ENCODE measurements at regions not wholly inside any gene's neighbourhood (a gene's known extent, or its start where the extent isn't known, plus 50 kb on each side); places are given as distances from the start of the nearest gene placed in this dataset.

- Histone ChIP-seq H3K9ac (ENCODE audit: low read depth, low read length) (no peak overlapping the region), H3K4me1 (ENCODE audit: insufficient read depth, low read length) (peaks cover under 1% of the 10 kb centered on the region; the same call in 1 of the 2 replicates), H3K9me3 (ENCODE audit: control insufficient read depth, insufficient read depth, low read length) (no peaks in the 10 kb centered on the region), H3K36me3 (ENCODE audit: insufficient read depth, low read length) (0 out of 2 replicates have a peak, but pooled peaks cover under 1% of the 10 kb centered on the region)
Observed at GRCh38 chr3:18779704-18780103, 354.6 kb upstream of the SATB1 start.

- H3K4me1 ChIP-seq (ENCODE audit: insufficient read depth, low read length) = peaks cover 3% of the 10 kb centered on the region; the same call in 1 of the 2 replicates
- no peak overlapping the region for H3K9ac ChIP-seq (ENCODE audit: low read depth, low read length)
- H3K36me3 ChIP-seq (ENCODE audit: insufficient read depth, low read length) = 0 out of 2 replicates have a peak, but pooled peaks cover 2% of the 10 kb centered on the region
Observed at GRCh38 chr3:18778598-18778997, 353.5 kb upstream of the SATB1 start.

GRCh38 chr3:18778094-18778493 is 353.0 kb upstream of the SATB1 start:
- Histone ChIP-seq H3K9me3 (ENCODE audit: control insufficient read depth, insufficient read depth, low read length) (no peaks in the 10 kb centered on the region), H3K9ac (ENCODE audit: low read depth, low read length) (no peak overlapping the region), H3K36me3 (ENCODE audit: insufficient read depth, low read length) (0 out of 2 replicates have a peak, but pooled peaks cover 2% of the 10 kb centered on the region), H3K4me1 (ENCODE audit: insufficient read depth, low read length) (peaks cover 3% of the 10 kb centered on the region; the same call in 1 of the 2 replicates)

More at GRCh38 chr3:18778598-18778997, 353.5 kb upstream of the SATB1 start:
- no peaks in the 10 kb centered on the region for H3K9me3 ChIP-seq (ENCODE audit: control insufficient read depth, insufficient read depth, low read length)

GRCh38 chr3:18775501-18775900 is 350.4 kb upstream of the SATB1 start:
- no peak overlapping the region for H3K9ac ChIP-seq (ENCODE audit: low read depth, low read length)
- no peaks in the 10 kb centered on the region for H3K9me3 ChIP-seq (ENCODE audit: control insufficient read depth, insufficient read depth, low read length)
- H3K36me3 ChIP-seq (ENCODE audit: insufficient read depth, low read length) = 0 out of 2 replicates have a peak, but pooled peaks cover 2% of the 10 kb centered on the region
- peaks cover 3% of the 10 kb centered on the region; the same call in 1 of the 2 replicates for H3K4me1 ChIP-seq (ENCODE audit: insufficient read depth, low read length)

- Histone ChIP-seq H3K9ac (ENCODE audit: low read depth, low read length) (no peak overlapping the region), H3K4me1 (ENCODE audit: insufficient read depth, low read length) (peaks cover 3% of the 10 kb centered on the region; the same call in 1 of the 2 replicates), H3K9me3 (ENCODE audit: control insufficient read depth, insufficient read depth, low read length) (no peaks in the 10 kb centered on the region), H3K36me3 (ENCODE audit: insufficient read depth, low read length) (0 out of 2 replicates have a peak, but pooled peaks cover 2% of the 10 kb centered on the region)
Observed at GRCh38 chr3:18774319-18775088, 349.4 kb upstream of the SATB1 start.

- 0 out of 2 replicates have a peak, but pooled peaks cover 2% of the 10 kb centered on the region for H3K36me3 ChIP-seq (ENCODE audit: insufficient read depth, low read length)
- peaks cover 3% of the 10 kb centered on the region; the same call in 1 of the 2 replicates for H3K4me1 ChIP-seq (ENCODE audit: insufficient read depth, low read length)
- no peak overlapping the region for H3K9ac ChIP-seq (ENCODE audit: low read depth, low read length)
- H3K9me3 ChIP-seq (ENCODE audit: control insufficient read depth, insufficient read depth, low read length) = no peaks in the 10 kb centered on the region
Observed at GRCh38 chr3:18772699-18773305, 347.7 kb upstream of the SATB1 start.

- Histone ChIP-seq H3K4me1 (ENCODE audit: insufficient read depth, low read length) (peaks cover 3% of the 10 kb centered on the region; the same call in 1 of the 2 replicates), H3K9ac (ENCODE audit: low read depth, low read length) (no peak overlapping the region), H3K36me3 (ENCODE audit: insufficient read depth, low read length) (0 out of 2 replicates have a peak, but pooled peaks cover 2% of the 10 kb centered on the region), H3K9me3 (ENCODE audit: control insufficient read depth, insufficient read depth, low read length) (no peaks in the 10 kb centered on the region)
Observed at GRCh38 chr3:18771931-18772330, 346.8 kb upstream of the SATB1 start.

GRCh38 chr3:18770800-18771199 is 345.7 kb upstream of the SATB1 start:
- Histone ChIP-seq H3K9ac (ENCODE audit: low read depth, low read length) (no peak overlapping the region), H3K4me1 (ENCODE audit: insufficient read depth, low read length) (peaks cover 3% of the 10 kb centered on the region; the same call in 1 of the 2 replicates), H3K9me3 (ENCODE audit: control insufficient read depth, insufficient read depth, low read length) (no peaks in the 10 kb centered on the region), H3K36me3 (ENCODE audit: insufficient read depth, low read length) (0 out of 2 replicates have a peak, but pooled peaks cover 2% of the 10 kb centered on the region)

GRCh38 chr3:18767756-18768303 is 342.7 kb upstream of the SATB1 start:
- H3K9me3 ChIP-seq (ENCODE audit: control insufficient read depth, insufficient read depth, low read length) = no peaks in the 10 kb centered on the region
- no peak overlapping the region for H3K9ac ChIP-seq (ENCODE audit: low read depth, low read length)
- H3K4me1 ChIP-seq (ENCODE audit: insufficient read depth, low read length) = no peaks in the 10 kb centered on the region
- no peaks in the 10 kb centered on the region for H3K36me3 ChIP-seq (ENCODE audit: insufficient read depth, low read length)

- Histone ChIP-seq H3K9me3 (ENCODE audit: control insufficient read depth, insufficient read depth, low read length) (no peaks in the 10 kb centered on the region), H3K36me3 (ENCODE audit: insufficient read depth, low read length) (no peaks in the 10 kb centered on the region), H3K4me1 (ENCODE audit: insufficient read depth, low read length) (no peaks in the 10 kb centered on the region), H3K9ac (ENCODE audit: low read depth, low read length) (no peak overlapping the region)
Observed at GRCh38 chr3:18766974-18767373, 341.8 kb upstream of the SATB1 start.

- no peaks in the 10 kb centered on the region for H3K36me3 ChIP-seq (ENCODE audit: insufficient read depth, low read length)
- no peak overlapping the region for H3K9ac ChIP-seq (ENCODE audit: low read depth, low read length)
- no peaks in the 10 kb centered on the region for H3K9me3 ChIP-seq (ENCODE audit: control insufficient read depth, insufficient read depth, low read length)
- no peaks in the 10 kb centered on the region for H3K4me1 ChIP-seq (ENCODE audit: insufficient read depth, low read length)
Observed at GRCh38 chr3:18765662-18766061, 340.5 kb upstream of the SATB1 start.

- Histone ChIP-seq H3K9ac (ENCODE audit: low read depth, low read length) (no peak overlapping the region), H3K9me3 (ENCODE audit: control insufficient read depth, insufficient read depth, low read length) (no peaks in the 10 kb centered on the region), H3K4me1 (ENCODE audit: insufficient read depth, low read length) (no peaks in the 10 kb centered on the region), H3K36me3 (ENCODE audit: insufficient read depth, low read length) (no peaks in the 10 kb centered on the region)
Observed at GRCh38 chr3:18765161-18765560, 340.0 kb upstream of the SATB1 start.

GRCh38 chr3:18761530-18761929 is 336.4 kb upstream of the SATB1 start:
- Histone ChIP-seq H3K9ac (ENCODE audit: low read depth, low read length) (no peak overlapping the region), H3K9me3 (ENCODE audit: control insufficient read depth, insufficient read depth, low read length) (no peaks in the 10 kb centered on the region), H3K4me1 (ENCODE audit: insufficient read depth, low read length) (no peaks in the 10 kb centered on the region), H3K36me3 (ENCODE audit: insufficient read depth, low read length) (no peaks in the 10 kb centered on the region)

- Histone ChIP-seq H3K36me3 (ENCODE audit: insufficient read depth, low read length) (no peaks in the 10 kb centered on the region), H3K9ac (ENCODE audit: low read depth, low read length) (no peak overlapping the region), H3K4me1 (ENCODE audit: insufficient read depth, low read length) (no peaks in the 10 kb centered on the region), H3K9me3 (ENCODE audit: control insufficient read depth, insufficient read depth, low read length) (no peaks in the 10 kb centered on the region)
Observed at GRCh38 chr3:18758047-18758704, 333.0 kb upstream of the SATB1 start.
